UCSD-AML1 (cell line): ENCODE measurements at regions not wholly inside any gene's neighbourhood (a gene's known extent, or its start where the extent isn't known, plus 50 kb on each side); places are given as distances from the start of the nearest gene placed in this dataset.
"Not testable (repeated sequence)": the region's sequence is repeated elsewhere in the genome, so short reads cannot be mapped to it uniquely, and the experiment has no call there.

ENCODE experiments used
- DNase-seq: peaks from one replicate; lab custom pipeline; 2025; ENCODE audit not compliant: unreplicated experiment; lab: John Stamatoyannopoulos, UW

DNA sequence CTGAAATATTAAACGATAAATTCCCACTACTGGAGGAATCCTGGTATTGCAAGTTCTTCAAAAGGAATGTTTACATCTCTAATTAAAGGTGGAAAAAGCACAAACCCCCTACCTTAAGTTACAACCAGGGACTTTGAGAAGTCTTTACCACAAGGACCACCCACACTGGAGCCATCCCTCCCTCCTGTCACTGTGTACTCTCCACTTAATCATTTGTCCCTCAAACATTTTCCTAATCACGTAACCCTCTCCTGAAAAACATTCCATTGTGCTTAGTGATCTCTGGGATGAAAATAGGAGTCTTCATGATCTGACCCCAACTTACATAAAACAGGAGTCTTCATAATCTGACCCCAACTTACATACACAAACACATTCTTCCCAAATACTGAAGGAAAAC, 85.7 kb downstream of the SUCLG1 start:
- DNase-seq: no peak

GRCh38 chr2:84362541-84362940, 96.5 kb downstream of the SUCLG1 start:
- DNase-seq: no peak

- DNase-seq: no peak
These were observed 121.0 kb downstream of the SUCLG1 start for GRCh38 chr2:84338069-84338468.

DNA sequence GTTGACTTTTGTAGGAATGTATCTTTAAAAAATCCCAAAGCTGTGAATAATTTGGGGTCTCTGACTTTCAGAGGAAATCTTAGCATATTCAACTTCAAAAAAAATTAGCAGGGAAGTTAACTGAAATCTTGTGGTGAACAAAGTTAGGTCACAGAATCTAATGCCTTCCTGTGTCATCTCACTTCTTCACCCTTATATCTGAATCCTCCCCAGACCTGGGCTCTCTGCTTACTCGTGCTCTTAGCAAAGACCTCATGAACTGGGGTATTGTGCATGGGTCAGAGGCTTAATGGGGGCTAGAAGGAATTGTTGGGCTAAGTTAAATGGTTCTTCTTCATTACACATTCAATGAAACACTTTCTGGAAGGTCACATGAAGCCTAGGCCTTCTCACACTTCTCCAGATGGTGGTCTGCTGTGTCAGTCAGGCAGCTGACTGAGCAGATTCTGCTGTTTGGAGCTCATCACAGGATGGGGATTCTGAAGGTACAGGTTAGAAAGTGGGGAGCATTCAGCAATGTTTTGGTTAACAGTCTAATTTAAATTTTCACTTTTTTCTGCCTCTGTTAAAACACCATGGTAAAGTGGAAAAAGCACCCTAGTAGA, 131.3 kb downstream of the SUCLG1 start:
- DNase-seq: no peak

GRCh38 chr2:84326831-84327432, 132.1 kb downstream of the SUCLG1 start:
- DNase-seq: no peak

- DNase-seq: no peak
These were observed 135.2 kb downstream of the SUCLG1 start for GRCh38 chr2:84323890-84324289.

DNA sequence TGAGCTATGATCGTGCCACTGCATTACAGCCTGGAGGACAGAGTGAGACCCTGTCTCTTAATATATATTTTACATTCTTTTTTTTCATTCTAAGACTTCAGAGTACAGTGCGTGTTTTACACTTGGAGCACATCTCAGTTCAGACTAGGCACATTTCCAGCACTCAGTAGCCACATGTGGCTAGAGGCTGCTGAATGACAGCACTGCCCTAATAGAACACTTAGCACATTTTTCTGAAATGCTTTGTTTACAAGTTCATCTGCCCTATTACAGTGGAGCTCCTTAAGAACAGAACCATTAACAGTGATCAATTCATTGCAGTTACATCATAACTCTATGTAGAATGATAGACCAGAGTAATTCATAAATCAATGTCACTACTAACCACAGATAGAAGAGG, 138.1 kb downstream of the SUCLG1 start:
- no peak for DNase-seq

DNA sequence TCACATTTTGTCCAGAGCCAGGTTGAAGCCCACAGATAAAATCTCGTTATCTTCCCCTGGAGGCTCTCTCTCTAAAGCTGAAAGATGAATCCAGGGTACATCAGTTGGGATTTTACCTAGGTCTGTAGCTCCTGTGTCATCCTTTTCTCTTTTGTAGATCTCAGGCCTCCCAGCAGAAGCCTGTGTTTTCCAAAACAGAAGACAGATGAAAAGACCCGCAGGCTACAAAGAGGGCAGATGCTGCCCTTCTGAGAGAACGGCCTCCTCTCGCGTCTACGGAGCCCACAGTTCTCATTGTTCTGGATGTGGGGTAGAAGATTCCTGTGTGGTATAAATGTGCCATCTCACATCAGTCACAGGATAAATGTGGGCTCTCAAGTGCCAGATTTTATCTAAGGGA, 139.5 kb downstream of the SUCLG1 start:
- DNase-seq: no peak

DNA sequence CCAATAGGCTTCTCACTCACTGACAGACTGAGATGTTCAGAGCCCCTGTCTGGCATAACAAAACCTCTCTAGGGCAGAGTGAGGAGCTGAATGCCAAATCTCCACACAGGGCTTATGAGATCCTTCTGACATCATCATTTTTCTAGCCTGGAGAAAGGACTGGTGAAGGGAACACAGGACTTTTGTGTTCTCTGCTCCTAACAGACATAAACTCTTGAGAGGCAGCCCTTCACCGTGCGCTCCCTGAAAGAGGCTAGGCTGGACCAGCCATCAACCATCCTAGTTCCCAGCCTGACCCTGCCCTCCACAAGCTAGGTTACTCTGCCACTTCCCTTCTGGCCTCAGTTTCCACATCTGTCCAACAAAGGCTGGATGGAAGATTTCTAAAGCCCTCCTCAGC, 141.9 kb downstream of the SUCLG1 start:
- DNase-seq: no peak

GRCh38 chr2:84314901-84315330, 144.2 kb downstream of the SUCLG1 start:
- DNase-seq: peak; percentile 75

GRCh38 chr2:84314250-84314649, 144.8 kb downstream of the SUCLG1 start:
- no peak for DNase-seq

DNA sequence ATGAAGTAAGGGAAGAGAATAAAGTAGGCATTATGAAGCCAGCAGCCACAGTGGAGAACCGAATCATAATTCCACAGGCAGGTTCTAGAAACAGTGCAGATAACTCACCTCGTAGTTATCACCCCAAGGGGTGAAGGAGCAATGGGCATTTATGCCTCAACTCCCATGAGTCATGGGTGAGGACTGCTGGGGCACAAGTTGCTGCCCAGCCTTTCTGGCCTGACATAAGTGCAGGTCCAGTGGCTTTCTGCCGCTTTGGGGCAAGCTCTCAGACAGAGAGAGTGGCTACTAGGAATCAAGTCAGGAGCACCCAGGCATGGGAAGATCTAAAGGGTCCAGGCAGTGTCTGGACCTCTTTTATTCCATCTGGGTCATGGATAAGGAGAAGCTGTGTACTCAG, 149.8 kb downstream of the SUCLG1 start:
- DNase-seq: no peak

GRCh38 chr2:84306361-84306760, 152.7 kb downstream of the SUCLG1 start:
- DNase-seq: no peak

- peak; percentile 15 for DNase-seq
These were observed 156.3 kb downstream of the SUCLG1 start for GRCh38 chr2:84302513-84303412.

DNA sequence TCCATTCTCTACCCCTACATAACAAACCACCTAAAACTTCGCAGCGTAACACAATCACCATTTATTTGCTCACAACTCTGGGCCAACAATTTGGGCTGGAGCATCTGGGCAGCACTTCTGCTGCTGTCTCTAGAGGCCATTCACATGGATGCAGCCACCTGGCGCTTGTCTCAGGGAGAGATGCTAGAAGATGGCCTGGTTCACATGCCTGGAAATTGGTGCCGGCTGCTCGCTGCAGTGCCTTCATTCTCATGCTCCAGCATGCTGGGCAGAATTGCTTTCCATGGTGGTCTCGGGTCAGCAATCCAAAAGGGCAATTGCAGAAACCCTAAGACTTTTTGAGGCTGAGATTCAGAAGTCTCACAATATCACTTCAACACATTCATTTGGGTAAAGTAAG, 157.4 kb downstream of the SUCLG1 start:
- no peak for DNase-seq

DNA sequence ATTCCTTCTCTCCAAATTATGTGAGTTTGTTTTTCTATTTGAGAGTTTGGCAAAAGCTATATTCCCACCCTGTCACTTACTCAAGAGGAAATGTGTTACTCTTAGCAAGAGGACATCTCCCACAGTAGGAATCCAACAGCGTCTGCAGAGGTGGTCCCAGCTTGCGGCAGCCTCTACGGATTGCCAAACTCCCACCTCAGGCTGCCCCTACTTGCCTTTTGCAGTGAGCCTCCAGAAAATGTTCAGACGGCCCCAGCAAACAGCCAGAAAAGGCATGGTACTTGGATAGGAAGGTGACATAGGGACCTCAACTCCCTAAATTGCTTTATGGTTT, 158.4 kb downstream of the SUCLG1 start:
- DNase-seq: no peak

DNA sequence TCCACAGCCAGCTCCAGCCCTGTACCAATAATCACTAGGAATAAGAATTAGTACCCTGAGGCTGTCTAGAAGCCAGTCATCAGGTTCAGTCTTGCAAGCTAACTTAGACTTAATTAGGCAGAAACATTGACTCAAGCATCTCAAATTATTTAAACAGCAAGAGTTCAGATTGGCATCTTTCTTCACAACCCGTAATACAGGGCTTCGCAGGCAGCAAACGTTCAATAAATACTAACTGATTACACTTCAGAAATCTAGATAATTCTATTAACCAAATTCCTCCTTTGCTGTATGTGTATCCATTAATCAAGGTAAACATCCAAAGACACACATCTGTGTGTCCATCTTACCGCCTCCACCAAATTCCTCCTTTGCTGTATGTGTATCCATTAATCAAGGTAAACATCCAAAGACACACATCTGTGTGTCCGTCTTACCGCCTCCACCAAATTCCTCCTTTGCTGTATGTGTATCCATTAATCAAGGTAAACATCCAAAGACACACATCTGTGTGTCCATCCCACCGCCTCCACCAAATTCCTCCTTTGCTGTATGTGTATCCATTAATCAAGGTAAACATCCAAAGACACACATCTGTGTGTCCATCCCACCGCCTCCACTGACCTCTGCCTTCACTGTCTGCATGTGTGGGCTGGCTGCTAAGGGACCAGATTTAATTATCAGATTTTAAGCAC, 158.9 kb downstream of the SUCLG1 start:
- DNase-seq: not testable (repeated sequence)

DNA sequence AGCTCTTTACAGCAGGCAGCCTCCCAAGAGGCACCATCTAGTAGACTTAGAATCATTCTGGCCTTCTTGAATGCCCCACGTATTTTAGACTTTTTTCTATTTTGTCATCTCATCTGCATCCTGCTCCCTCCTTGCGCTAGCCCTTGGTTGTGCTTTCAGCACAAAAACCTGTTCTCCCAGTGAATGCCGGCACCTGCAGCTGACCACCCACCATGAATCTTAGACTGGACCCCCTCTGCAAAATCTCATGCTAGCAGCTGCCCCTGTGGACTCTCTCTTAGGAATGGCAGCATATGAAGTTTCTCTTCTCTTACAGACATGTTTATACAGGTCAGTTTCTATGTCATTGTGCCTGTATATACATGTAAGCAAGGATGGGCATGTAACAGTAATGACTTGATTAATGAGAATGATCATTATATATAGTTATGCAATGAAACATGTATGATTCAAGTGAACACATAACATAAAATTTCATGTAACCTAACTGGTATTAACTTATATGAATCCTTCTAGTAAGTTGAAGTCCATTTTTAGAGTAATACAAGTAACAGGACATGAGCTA, 159.8 kb downstream of the SUCLG1 start:
- DNase-seq: no peak

- DNase-seq: no peak
These were observed 161.9 kb downstream of the SUCLG1 start for GRCh38 chr2:84297155-84297554.

- no peak for DNase-seq
These were observed 165.2 kb downstream of the SUCLG1 start for GRCh38 chr2:84293791-84294380.

GRCh38 chr2:84292545-84292944, 166.5 kb downstream of the SUCLG1 start:
- no peak for DNase-seq
